Natural killer cell treated with Interleukin-12 subunit alpha and Interleukin-12 subunit beta and Interleukin-15 and Interleukin-18, amount 100 ng/mL, for 72 hours (primary cell): ENCODE measurements at regions not wholly inside any gene's neighbourhood (a gene's known extent, or its start where the extent isn't known, plus 50 kb on each side); places are given as distances from the start of the nearest gene placed in this dataset.

Experiments used
- ATAC-seq, 2 donors: fragments of 150-1000 bp; cut with Tn5 transposase in 1 of 2; sonication (Bioruptor Pico), chemical (Tn5 transposase) in 1 of 2; 2 replicates each; pipeline ENCODE4 v1.10.0; 2021
- DNase-seq: peaks from one replicate; pipeline ENCODE4 v3.0.0; 2022; ENCODE audit warnings: low spot score
- H3K27ac Mint-ChIP-seq, 2 donors: 1 replicate in 1 of 2; 2 replicates in 1 of 2; pipeline ENCODE4 v1.8.0; 2022; ENCODE audit warnings: mixed read lengths in 2 of 2, mild to moderate bottlenecking in 1 of 2, moderate library complexity in 1 of 2
- H3K27me3 Mint-ChIP-seq, 2 donors: 1 replicate in 1 of 2; 2 replicates in 1 of 2; pipeline ENCODE4 v1.8.0; 2022; ENCODE audit warnings: mixed read lengths in 2 of 2
- H3K36me3 Mint-ChIP-seq: one replicate; pipeline ENCODE4 v1.8.0; 2022; ENCODE audit warnings: mixed read lengths
- H3K4me1 Mint-ChIP-seq, 2 donors: 1 replicate in 1 of 2; 2 replicates in 1 of 2; pipeline ENCODE4 v1.8.0; 2022; ENCODE audit warnings: low read depth in 2 of 2, mixed read lengths in 2 of 2, mild to moderate bottlenecking in 1 of 2
- H3K4me3 Mint-ChIP-seq: one replicate; pipeline ENCODE4 v1.8.0; 2022; ENCODE audit warnings: mixed read lengths
- H3K9me3 Mint-ChIP-seq: 2 replicates; pipeline ENCODE4 v1.8.0; 2022; ENCODE audit warnings: mixed read lengths

DNA sequence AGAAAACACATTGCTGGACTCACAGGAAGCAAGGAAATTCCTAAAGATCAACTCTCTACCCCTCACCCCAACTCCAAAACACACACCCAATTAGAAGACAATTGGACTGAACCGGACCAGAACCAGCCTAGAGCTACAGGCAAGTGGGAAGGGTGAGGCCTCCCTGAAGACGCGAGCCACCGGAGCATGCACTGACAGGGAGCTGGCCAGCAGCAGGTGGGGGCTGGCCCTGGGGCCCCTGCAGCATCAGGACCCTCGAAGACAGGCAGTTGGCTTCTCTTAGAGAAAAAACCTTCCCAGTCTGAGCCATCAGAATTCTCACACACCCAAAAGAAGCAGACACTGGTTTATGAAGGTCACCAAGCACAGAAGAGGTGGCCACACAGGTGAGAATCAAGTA, 209.5 kb upstream of the DIO3 start:
- Mint-ChIP-seq H3K27me3 (peaks cover 13 to 23% of the 10 kb centered on the region in 2 donors), H3K27ac (no peak overlapping the region), H3K36me3 (peaks cover 5% of the 10 kb centered on the region), H3K4me3 (no peak overlapping the region), H3K9me3 (no peaks in the 10 kb centered on the region), H3K4me1 (no peaks in the 10 kb centered on the region)
- DNase-seq = no peak
- ATAC-seq = no peak

DNA sequence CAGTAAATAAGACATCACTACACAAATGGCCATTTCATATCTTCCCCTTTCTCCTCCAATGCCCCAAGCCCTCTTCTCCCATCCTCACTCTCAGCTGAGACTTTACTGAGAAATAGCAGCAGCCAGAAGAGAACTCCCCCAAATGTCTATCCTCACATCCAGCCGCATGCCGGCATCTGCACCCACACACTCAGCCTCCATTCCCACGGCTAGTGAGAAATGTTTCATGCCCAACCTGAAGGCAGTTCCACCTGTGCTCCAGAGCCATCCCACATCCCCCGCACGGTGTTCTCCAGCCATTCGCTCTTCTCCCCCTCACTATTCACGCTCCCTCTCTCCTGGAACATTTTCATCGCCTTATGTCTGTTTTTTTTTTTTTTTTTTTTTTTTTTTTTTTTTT, 208.7 kb upstream of the DIO3 start:
- H3K27ac Mint-ChIP-seq = no peak overlapping the region
- H3K4me3 Mint-ChIP-seq = no peak overlapping the region
- peaks cover 13 to 23% of the 10 kb centered on the region in 2 donors for H3K27me3 Mint-ChIP-seq
- DNase-seq (no peak), ATAC-seq (no peak)
- no peaks in the 10 kb centered on the region for H3K4me1 Mint-ChIP-seq
- H3K36me3 Mint-ChIP-seq = peaks cover 5% of the 10 kb centered on the region
- H3K9me3 Mint-ChIP-seq = no peaks in the 10 kb centered on the region

DNA sequence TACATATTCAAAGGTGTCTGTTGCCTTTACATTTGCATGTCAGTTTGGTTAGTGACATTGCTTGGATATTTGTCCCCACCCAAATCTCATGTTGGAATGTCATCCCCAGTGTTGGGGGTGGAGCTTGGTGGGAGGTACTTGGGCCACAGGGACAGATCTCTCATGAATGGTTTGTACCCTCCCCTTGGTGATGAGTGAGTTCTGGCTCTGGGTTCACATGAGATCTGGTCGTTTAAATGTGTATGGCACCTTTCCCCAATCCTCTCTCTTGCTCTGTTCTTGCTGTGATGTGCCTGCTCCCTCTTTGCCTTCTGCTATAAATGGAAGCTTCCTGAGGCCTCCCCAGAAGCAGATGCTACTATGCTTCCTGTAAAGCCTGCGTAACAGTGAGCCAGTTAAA, 207.9 kb upstream of the DIO3 start:
- no peak overlapping the region for H3K4me3 Mint-ChIP-seq
- H3K27me3 Mint-ChIP-seq = peaks cover 14 to 24% of the 10 kb centered on the region in 2 donors
- ATAC-seq (no peak), DNase-seq (no peak)
- peaks cover 5% of the 10 kb centered on the region for H3K36me3 Mint-ChIP-seq
- no peak overlapping the region for H3K27ac Mint-ChIP-seq
- no peaks in the 10 kb centered on the region for H3K9me3 Mint-ChIP-seq
- H3K4me1 Mint-ChIP-seq = no peaks in the 10 kb centered on the region

DNA sequence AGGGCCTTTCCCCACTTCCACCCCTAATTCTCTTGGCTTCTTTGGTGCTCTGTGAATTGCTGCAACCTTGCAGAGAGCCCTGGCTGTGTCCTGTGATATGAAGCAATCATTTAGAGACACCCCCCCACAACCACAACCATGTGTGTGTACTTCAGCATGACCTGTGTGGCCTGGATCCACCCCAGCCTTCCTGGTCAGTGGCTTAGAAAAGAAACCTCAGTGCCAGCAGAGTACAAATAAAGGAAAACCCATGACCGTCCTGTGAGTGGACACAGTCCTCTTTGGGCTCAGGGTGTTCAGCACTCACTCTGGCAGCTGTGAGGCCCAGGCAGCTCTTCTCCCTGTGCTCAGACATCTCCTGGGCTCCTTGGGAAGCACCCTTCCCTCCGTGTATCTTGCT, 206.6 kb upstream of the DIO3 start:
- no peak for ATAC-seq
- Mint-ChIP-seq H3K4me3 (no peak overlapping the region), H3K36me3 (peaks cover 5% of the 10 kb centered on the region), H3K9me3 (no peaks in the 10 kb centered on the region), H3K27ac (no peak overlapping the region), H3K4me1 (no peaks in the 10 kb centered on the region), H3K27me3 (peaks cover 21 to 33% of the 10 kb centered on the region in 2 donors)
- no peak for DNase-seq

DNA sequence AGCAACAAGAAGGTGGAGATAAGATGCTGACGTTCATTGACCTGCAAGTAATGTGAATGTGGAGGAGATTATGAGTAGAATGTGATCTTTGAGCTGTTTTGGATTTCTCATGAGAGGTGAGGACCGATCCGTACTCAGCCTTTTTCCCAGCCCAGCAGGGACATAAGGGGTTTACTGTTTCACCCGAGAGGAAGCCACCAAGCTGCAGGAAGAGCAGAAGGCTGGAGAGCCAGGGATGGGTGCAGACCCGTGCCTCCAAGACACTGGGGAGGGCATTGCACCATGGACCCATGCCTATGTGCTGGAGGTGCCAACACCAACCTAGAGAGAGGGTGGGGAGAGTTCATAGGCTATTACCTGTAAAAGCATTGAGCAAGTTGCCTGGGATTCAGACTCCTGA, 206.0 kb upstream of the DIO3 start:
- ATAC-seq = no peak
- Mint-ChIP-seq H3K27me3 (peaks cover 21 to 33% of the 10 kb centered on the region in 2 donors), H3K9me3 (no peaks in the 10 kb centered on the region), H3K27ac (no peak overlapping the region), H3K4me1 (no peaks in the 10 kb centered on the region), H3K4me3 (no peak overlapping the region), H3K36me3 (peaks cover 5% of the 10 kb centered on the region)
- no peak for DNase-seq

DNA sequence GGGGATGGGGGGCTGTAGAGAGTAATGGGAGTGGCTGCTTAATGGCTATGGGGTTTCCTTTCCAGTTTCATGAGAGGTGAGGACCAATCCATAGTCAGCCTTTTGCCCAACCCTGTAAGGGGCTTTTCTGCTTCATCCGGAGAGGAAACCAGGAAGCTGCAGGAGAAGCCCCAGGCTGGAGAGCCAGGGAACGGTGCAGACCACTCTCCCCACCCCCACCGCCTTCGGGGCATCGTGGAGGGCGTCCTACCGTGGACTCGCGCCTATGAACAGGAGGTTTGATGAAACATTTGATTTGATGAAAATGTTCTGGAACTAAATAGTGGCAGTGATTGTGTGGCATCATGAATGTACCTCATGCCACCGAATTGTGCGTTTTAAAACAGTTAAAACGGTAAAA, 204.3 kb upstream of the DIO3 start:
- H3K27ac Mint-ChIP-seq = no peak overlapping the region
- no peak for DNase-seq
- no peak for ATAC-seq
- no peaks in the 10 kb centered on the region for H3K4me1 Mint-ChIP-seq
- peaks cover 5% of the 10 kb centered on the region for H3K36me3 Mint-ChIP-seq
- H3K9me3 Mint-ChIP-seq = no peaks in the 10 kb centered on the region
- H3K4me3 Mint-ChIP-seq = no peak overlapping the region
- H3K27me3 Mint-ChIP-seq = peaks cover 29 to 40% of the 10 kb centered on the region in 2 donors

DNA sequence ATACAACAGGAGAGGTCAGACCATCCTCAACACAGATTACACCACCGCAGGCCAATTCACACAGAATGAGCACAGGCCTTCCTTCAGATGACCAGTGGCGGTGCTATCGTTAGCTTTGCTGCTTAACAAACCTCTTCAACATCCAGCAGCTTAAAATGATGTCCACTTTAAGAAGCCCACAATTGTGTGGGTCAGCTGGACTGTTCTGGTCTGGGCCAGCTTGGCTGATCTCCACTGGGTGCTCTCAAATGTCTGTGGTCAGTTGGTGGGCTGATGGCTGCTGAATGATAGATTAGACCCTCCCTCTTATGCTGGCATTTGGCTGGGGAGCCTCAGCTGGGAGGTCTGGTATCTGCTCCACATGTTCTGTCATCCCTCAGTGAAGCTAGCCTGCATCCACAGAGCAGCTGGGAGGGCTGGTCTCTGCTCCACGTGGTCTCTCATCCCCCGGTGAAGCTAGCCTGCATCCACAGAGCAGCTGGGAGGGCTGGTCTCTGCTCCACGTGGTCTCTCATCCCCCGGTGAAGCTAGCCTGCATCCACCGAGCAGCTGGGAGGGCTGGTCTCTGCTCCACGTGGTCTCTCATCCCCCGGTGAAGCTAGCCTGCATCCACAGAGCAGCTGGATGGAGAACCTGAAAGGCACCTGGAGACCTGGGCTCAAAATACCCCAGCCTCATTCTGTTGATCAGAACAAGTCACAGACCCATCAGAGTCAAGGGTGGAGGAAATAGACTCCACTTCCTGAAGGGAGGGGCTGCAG, 203.6 kb upstream of the DIO3 start:
- Mint-ChIP-seq H3K4me1 (no peaks in the 10 kb centered on the region), H3K9me3 (no peaks in the 10 kb centered on the region), H3K36me3 (peaks cover 5% of the 10 kb centered on the region), H3K27me3 (peaks cover 32 to 45% of the 10 kb centered on the region in 2 donors), H3K27ac (no peak overlapping the region), H3K4me3 (no peak overlapping the region)
- ATAC-seq (no peak), DNase-seq (no peak)

DNA sequence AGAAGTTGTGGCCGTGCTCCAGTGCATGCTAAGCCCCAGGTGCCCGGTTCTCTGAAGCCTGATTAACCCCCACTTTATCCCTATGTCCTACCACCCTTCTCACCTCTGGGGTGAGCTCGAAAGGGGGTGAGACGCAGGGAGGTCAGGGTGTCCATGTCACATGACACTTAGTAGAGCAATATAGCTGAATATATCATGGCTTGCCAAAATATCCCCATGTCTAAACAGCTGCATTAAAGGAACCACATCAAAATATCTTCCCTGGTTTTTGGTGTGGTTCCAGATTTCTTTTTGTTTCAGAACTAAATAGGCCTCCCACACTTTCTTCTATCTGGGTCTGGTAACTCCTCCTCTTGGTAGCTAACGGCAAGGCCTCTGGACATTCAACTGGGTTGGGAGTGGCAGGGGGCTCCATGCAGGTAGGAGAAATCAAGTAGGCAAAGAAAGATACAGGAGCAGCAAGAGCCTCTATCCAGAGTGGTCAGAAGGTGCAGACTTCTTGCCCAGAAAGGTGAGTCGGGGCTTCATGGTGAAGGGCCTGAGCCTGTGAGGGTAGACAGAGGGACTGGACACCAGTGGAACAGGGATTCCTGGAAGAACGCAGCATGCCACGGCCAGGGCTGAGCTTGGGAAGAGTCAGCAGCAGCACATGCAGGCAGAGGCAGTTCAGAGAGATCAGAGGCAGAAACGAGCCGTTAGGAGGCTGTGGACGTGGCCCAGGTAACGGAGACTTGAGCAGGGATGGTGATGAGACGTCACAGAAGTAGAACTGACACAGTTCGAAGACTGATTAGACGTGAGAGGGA, 202.8 kb upstream of the DIO3 start:
- no peak for DNase-seq

DNA sequence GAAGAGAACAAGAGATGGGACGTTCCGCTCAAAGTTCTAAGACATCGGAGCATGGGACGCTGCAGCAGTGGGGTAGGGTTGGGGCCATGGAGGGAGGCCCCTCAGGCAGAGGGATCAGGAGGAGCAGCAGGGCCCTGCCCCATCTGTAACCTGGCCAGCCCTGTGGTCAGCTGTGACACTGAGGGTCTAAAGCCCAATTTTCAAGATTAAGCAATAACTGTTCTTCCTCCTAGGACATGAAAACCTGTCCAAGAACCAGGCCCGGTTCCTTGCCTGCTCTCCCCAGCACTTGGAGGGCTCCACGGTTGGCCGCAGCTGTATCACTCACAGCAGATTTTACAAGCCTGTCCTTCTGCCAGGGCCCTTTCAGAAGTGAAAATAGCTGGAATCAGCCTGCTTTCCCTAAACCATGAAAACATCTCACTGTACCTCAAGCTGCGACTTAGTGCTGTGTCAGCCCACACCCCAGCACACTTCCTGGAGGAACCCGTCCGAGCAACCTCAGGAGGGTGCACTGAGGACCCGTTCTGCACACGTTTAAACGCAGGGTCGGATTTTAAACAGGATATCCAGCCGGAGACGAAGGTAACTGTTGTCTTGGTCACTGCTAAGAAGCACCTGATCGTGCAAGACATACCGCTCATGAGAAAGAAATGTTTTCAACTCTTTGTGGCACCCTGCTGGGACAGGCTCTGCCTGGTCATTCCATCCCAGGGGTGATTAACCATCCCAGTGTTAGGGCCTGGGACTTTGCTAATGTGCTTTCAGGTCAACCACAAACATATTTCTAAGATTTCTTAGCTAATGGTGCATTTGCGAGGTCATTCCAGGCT, 201.9 kb upstream of the DIO3 start:
- no peak for ATAC-seq

More for the DNA sequence above, 202.8 kb upstream of the DIO3 start:
- ATAC-seq = no peak
- Mint-ChIP-seq H3K27ac (no peak overlapping the region), H3K9me3 (no peaks in the 10 kb centered on the region), H3K4me3 (no peak overlapping the region), H3K36me3 (peaks cover 5% of the 10 kb centered on the region), H3K27me3 (peaks cover 32 to 53% of the 10 kb centered on the region in 2 donors), H3K4me1 (no peaks in the 10 kb centered on the region)

DNA sequence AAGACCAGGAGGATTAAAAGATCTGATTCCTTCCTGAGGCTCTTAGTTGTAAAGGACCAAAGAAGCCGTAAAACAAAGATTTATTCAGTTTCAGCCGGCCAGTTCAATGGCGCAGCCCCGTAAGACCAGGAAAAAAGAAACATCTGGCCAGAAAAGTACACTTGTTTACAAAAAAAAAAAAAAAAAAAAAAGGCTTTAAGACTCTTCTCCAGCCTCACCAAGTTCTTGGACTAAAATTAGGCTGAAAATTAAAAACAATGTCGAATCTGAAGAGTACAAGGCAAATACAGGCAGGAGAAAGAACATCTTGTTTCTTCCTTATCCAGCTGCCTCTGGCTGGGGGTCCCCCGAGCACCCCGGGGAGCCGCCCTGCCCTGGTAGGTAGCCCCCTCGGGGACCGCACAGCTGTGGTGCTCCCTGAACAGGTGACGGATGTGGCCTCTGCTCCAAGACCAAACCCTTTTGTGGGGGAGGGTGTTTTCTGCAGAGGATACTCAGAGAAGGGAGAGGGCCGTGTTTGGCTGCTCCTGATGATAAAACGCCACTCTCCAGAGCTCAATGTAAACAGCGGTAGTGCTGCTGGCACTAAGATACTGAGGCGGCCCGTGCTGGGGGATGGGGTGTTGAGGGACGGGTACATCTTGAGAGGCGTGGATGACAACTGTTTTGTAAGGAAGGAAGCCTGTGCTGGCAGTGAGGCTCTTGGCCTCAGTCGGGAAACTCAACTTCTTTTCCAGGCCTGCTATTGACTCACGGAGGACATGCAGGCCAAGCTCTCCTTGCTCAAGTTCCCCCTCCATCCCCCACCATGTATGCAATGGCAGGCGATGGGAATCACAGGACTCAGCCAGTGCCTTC, 201.0 kb upstream of the DIO3 start:
- Mint-ChIP-seq H3K9me3 (no peaks in the 10 kb centered on the region), H3K4me3 (no peak overlapping the region), H3K27me3 (peaks cover 25 to 41% of the 10 kb centered on the region in 2 donors), H3K4me1 (no peaks in the 10 kb centered on the region), H3K27ac (no peak overlapping the region), H3K36me3 (no peaks in the 10 kb centered on the region)
- ATAC-seq (no peak), DNase-seq (no peak)

More for the DNA sequence above, 201.9 kb upstream of the DIO3 start:
- no peak for DNase-seq
- Mint-ChIP-seq H3K36me3 (no peaks in the 10 kb centered on the region), H3K27me3 (peaks cover 29 to 49% of the 10 kb centered on the region in 2 donors), H3K9me3 (no peaks in the 10 kb centered on the region), H3K27ac (no peak overlapping the region), H3K4me3 (no peak overlapping the region), H3K4me1 (no peaks in the 10 kb centered on the region)

DNA sequence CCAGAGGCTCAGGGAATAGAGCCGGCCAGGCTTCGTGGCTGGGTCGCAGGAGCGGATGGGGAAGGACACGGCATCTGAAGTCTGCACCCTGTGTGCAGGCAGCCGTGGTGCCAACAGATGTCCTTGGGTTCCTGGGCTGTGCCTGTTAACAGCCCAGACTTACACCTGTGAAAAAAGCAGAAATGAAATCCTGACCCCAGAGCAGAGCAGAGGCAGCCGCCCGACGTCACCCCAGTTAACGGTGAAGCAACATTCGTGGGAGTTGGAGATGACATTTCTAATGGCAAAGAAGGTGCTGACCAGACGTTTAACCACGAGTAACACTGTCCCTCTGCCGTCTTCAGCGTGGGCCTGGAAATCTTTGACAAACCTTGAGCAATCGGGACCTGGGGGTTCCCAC, 200.3 kb upstream of the DIO3 start:
- peaks cover 25 to 39% of the 10 kb centered on the region in 2 donors for H3K27me3 Mint-ChIP-seq
- no peaks in the 10 kb centered on the region for H3K4me1 Mint-ChIP-seq
- no peaks in the 10 kb centered on the region for H3K9me3 Mint-ChIP-seq
- no peak overlapping the region for H3K4me3 Mint-ChIP-seq
- no peaks in the 10 kb centered on the region for H3K36me3 Mint-ChIP-seq
- DNase-seq (no peak), ATAC-seq (no peak)
- H3K27ac Mint-ChIP-seq = no peak overlapping the region

DNA sequence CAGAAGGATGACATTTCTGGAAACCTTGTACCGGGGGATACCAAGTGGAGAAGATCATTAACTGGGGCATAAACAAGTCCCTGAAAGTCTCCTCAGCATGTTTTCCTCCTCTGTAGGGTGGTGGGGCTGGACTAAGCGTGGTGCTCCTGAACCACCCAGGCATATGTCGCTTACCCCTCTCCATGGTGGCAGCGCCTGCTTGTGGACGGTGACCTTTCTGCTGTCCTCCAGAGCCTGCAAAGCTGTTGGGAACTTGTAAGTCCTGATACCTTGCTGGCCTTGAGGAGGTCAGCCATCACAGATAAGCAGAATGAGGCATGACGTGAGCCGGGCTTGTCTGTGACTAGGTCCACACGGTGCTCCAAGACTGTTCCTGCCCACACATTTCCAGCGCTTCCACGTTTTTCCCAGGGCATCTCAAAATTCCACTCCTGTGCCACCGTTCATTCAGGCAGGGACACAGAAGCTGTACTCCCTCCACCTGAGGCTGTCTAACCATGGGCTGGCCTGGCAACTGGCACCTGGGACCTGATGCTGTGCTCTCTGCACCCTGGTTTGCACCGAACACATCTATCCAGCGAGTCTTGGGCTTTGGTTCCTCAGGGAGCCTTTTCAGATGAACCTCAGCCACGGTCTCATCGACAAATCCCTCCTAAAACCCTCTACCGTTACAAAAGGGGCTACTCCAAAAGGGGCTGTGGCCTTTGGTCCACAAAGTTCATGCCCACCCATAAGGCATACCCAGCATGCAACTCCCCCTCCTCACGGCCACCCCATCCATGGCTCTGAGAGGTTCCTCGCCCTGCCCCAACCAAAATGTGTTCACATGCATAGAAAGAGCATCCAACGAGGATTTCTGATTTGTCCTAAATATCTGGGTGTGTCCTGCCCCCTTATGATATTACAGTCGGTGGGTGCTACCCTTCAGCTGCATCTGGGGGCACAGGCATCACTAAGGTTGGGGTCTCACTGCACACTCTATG, 199.6 kb upstream of the DIO3 start:
- H3K4me1 Mint-ChIP-seq = no peaks in the 10 kb centered on the region
- H3K27ac Mint-ChIP-seq = no peak overlapping the region
- H3K27me3 Mint-ChIP-seq = peaks cover 23 to 33% of the 10 kb centered on the region in 2 donors
- no peaks in the 10 kb centered on the region for H3K9me3 Mint-ChIP-seq
- H3K36me3 Mint-ChIP-seq = no peaks in the 10 kb centered on the region
- DNase-seq = no peak
- H3K4me3 Mint-ChIP-seq = no peak overlapping the region
- ATAC-seq = no peak
